Hematopoietic multipotent progenitor cell treated with erythropoietin and hydrocortisone succinate and interleukin-3 and kit ligand, for 6 days (in vitro differentiated cells): ENCODE measurements at regions not wholly inside any gene's neighbourhood (a gene's known extent, or its start where the extent isn't known, plus 50 kb on each side); places are given as distances from the start of the nearest gene placed in this dataset.
"Not testable (repeated sequence)": the region's sequence is repeated elsewhere in the genome, so short reads cannot be mapped to it uniquely, and the experiment has no call there.

Experiments used
- DNase-seq: peaks from one replicate; pipeline ENCODE4 v3.0.0-alpha.2; 2015

GRCh38 chr13:38283346-38283745 lies 66.3 kb upstream of the UFM1 start:
- DNase-seq = no peak

DNA sequence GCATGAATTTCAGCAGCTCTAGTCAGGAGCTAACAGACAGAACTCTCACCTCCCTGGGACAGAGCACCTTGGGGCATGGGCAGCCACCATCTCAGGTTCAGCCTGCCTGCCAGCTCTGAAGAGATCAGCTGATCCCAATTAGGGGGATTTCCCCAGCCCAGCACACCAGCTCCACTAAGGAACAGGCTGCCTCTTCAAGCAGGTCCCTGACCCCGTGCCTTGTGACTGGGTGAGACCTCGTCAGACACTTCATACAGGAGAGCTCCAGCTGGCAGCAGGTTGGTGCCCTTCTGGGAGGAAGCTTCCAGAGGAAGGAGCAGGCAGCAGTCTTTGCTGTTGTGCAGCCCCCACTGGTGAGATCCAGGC lies 84.5 kb upstream of the UFM1 start:
- no peak for DNase-seq

DNA sequence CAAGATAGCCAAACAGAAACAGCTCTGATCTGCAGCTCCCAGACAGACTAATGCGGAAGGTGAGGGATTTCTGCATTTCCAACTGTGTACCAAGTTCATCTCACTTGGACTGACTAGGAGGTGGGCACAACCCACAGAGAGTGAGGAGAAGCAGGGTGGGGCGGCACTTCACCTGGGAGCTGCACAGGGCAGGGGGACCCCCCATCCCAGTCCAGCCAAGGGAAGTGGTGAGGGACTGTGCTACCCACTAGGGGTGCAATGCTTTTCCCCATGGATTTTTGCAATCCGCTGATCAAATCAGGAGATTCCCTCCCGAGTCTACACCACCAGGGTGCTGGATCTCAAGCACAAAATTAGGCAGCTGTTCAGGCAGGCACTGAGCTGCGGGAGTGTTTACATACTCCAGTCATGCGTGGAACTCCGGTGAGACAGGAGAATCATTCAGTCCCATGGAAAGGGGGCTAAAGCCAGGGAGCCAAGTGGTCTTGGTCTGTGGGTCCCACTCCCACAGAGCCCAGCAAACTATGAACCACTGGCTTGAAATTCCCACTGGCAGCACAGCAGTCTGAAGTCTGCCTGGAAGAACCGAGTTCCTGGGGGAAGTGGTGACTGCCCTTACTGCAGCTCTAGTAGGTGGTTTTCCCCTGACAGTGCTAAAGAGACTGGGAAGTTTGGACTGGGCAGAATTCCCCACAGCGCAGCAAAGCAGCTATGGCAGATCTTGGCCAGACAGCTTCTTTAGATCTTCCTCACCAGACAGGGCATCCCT lies 85.1 kb upstream of the UFM1 start:
- DNase-seq = no peak

GRCh38 chr13:38262211-38262610 lies 87.4 kb upstream of the UFM1 start:
- DNase-seq = no peak

- DNase-seq = no peak
Observed at GRCh38 chr13:38255600-38255999, 94.1 kb upstream of the UFM1 start.

GRCh38 chr13:38239874-38240273 lies 109.8 kb upstream of the UFM1 start:
- DNase-seq = no peak

DNA sequence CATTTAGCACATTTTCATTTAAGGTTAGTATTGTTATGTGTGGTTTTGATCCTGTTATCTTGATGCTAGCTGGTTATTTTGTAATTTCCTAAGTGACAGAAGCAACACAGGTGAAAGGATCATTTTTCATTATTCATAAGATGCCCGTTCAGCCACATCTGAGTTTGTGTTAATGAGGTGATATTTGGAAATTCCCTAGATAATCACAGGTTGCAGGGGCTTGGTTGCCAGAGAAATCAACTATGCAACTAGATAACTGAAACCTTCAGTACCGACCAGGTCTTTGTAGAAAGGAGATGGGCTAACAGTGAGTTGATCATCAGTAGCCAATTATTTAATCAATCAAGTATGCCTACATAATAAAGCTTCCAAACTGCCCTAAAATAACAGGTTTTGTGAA lies 121.3 kb upstream of the UFM1 start:
- DNase-seq = no peak

GRCh38 chr13:38226496-38226895 lies 123.2 kb upstream of the UFM1 start:
- no peak for DNase-seq

GRCh38 chr13:38223089-38223488 lies 126.6 kb upstream of the UFM1 start:
- peak; percentile 12 for DNase-seq

GRCh38 chr13:38221120-38221519 lies 128.5 kb upstream of the UFM1 start:
- DNase-seq = not testable (repeated sequence)

GRCh38 chr13:38216181-38216580 lies 133.5 kb upstream of the UFM1 start:
- DNase-seq = no peak

- no peak for DNase-seq
Observed at GRCh38 chr13:38213314-38213713, 136.3 kb upstream of the UFM1 start.

DNA sequence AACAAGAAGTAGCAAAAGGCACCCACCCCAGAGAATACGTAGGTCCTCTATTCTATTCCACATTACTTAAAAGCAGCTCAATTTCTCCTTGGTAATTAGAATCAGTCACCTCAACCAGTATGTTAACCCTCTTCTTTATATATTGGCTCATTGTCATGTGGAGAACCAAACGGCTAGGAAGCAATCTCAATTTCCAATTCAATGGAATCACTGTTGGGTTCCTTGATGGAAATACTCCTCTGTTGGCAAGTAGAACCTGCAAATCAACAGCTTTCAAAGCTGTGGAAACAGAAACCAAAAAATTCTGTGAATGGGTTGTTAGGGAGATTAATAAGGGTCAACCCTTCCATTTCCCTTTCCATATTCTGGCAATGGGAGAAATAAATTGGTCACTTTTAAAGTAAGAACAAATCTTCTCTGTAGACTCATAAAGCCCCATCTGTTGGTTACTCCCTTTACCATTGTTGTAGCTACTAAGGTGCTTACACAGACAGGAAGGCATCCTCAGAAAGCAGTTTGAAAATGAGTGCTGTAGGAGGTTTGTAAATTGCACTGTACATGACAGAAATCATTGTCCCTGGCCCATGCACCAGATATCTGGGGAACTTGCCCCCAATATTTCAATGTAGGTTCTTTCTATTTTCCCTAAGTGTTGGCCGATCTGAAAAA lies 138.6 kb upstream of the UFM1 start:
- no peak for DNase-seq

GRCh38 chr13:38204556-38204955 lies 145.1 kb upstream of the UFM1 start:
- DNase-seq = no peak

DNA sequence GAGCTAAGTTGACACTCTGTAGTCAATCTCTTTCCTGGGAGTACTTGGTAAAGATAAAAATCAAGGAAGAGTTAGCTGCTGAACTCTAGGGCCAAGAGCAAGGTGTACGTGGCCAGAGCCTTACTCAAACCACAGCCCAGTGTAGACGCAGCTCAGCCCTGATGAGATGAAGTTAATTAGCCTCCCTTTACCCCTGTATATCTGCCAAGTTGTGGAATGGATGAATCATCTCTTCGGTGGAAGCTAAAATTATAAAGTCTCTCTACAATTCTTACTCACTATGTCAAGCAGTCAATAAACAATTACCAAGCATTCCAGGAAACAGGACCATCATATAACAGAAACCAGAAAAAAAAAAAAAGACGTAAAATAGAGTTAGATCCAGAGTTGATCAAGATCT lies 146.9 kb upstream of the UFM1 start:
- no peak for DNase-seq

DNA sequence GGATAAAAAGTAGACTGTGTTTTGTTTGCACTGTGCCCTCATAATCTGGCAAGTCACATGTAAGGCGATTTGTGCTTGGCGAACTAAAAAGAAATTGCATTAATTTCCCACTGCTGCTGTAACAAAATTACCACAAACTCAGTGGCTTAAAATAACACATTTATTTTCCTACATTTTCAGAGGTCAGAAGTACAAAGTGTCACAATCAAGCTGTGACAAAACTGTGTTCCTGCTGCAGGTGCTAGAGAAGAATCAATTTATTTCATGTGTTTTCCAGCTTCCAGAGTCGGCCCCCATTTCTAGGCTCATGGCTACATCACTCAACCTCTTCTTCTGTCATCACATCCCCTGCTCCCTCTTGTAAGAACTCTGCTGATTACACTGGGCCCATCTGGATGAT lies 158.6 kb upstream of the UFM1 start:
- no peak for DNase-seq

DNA sequence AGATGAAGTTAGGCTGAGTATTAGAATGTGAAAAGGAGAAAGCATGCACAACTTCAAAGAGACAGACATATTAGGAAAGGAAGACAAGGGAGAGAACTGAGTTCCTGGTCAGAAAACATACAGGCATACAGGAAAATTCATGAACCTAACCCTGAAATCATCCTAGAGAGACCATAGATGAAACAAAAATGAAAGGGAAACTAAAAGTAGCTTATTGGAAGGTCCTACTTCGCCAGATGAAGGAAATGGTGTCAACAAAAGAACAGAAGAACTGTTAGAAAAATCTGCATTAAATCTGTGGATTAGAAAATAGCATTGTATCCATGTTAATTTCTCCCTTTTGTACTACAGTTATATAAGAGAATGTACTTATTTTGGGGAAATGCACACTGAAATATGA lies 169.0 kb upstream of the UFM1 start:
- DNase-seq = no peak

GRCh38 chr13:38180126-38180525 lies 169.5 kb upstream of the UFM1 start:
- no peak for DNase-seq

- no peak for DNase-seq
Observed at GRCh38 chr13:38176664-38177063, 173.0 kb upstream of the UFM1 start.

GRCh38 chr13:38173403-38173802 lies 176.2 kb upstream of the UFM1 start:
- DNase-seq = no peak

DNA sequence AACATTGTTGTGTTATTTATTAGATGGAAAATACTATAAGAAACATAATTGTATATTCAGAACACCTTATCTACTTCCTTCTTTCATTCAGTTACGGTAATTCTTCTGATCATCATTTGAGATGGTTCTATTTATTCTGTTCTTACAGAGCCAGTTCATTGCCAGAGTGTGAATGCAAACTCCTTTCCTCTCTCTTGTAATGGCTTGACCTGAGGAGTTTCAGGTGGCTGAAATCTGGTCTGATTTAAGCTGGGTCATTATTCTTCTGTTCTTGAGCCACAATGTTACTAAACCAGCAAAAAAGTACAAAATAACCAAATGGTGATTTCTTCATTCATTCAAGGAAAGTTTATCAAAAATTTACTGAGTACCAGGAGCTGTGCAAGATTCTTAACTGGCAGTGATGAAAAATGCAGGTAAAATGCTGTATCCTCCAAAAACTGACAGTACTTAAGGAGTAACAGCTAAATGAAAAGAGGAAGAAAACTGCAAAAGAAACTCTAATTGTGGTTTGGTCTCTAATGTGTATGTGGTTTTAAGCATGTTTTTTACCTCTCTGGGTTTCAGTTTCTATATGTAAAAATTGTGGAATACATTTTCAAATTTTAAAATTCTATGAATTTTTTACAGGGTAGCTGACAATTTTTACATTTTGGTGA lies 182.4 kb upstream of the UFM1 start:
- DNase-seq = peak; percentile 13

DNA sequence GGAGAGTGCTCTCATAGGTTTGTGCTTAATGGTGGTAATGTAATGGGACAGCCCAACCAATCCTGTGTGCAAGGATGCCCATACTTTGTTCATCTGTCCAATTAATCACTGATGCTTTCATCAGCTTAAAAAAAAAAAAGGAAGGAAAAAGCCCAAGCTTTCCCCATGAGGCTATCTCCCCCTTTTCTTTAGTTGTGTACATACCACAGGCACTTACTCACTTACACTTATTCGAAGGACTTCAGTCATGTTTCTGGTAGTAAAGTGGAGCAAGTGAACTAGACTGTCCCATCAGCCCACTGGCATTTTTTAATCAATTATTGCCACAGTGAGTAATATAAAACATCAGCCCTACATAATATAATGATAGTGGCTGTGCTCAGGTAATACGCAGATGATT lies 183.5 kb upstream of the UFM1 start:
- no peak for DNase-seq

DNA sequence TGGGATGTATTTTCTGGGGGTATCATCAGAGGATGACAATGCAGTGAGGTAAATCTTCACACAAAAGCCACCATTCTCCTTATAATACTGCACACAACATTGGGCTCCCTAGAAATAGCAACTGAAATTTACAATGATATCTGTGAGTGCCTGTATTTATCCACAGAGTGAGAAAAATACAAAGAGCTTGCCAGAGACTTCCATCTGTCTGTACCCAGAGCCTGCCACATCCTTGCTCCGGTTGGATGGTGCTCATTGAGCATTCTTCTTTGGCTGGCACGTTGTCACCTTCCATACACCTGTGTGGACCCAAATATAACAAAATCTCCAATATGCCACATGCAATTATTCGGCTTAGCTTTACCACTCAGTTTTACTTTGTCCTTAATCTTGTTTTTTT lies 189.5 kb upstream of the UFM1 start:
- DNase-seq = no peak

DNA sequence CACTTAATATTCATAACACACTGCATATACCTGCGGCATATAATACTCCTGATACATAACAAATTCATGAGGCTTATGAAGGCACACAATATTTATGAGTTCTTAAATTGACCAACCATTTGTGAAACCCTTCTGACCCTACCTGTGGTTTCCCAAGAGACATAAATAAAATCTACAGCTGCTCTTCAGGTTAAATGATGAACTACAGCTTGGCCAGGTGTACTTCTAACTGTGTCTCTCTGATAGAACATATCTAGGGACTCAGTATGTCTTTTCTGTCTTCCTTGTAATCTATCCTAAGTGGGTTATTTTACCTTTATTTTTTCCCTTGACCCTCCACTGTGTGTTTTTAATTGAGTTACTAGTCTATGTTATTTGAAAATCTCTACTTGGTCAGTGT lies 189.9 kb upstream of the UFM1 start:
- DNase-seq = no peak
